ENCODE measurements at regions not wholly inside any gene's neighbourhood (a gene's known extent, or its start where the extent isn't known, plus 50 kb on each side); places are given as distances from the start of the nearest gene placed in this dataset.

GRCh38 chr2:221097949-221098348 lies 474.2 kb downstream of the EPHA4 start:
- in situ Hi-C loops (cut with HindIII; ENCODE audit: low sequenced_read_pairs) = no loop called here

- in situ Hi-C loops (cut with HindIII; ENCODE audit: low sequenced_read_pairs) = no loop called here
Observed at GRCh38 chr2:221100467-221101089, 471.5 kb downstream of the EPHA4 start.

- in situ Hi-C loops (cut with HindIII; ENCODE audit: low sequenced_read_pairs) = no loop called here
Observed at GRCh38 chr2:221102896-221103688, 469.0 kb downstream of the EPHA4 start.

DNA sequence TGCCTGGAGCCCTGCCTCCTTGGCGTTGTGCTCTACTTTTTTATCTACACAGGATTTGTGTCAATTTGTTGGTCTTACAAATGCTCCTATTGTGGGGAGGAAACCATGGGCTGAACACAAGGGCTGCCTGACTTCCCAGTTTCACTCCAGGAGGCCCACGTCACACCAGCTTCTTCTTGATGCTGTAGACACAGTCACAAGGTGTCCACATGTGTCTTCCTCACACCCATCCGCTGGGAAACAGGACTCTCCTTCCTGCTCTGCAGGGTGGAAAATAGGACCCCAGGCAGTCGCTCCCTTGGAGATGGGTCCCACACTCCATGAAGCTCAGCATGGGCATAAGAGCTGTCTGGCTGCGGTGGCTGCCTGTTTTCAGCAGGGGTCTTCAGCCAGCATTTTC lies 468.2 kb downstream of the EPHA4 start:
- in situ Hi-C loops (cut with HindIII; ENCODE audit: low sequenced_read_pairs) = no loop called here

- in situ Hi-C loops (cut with HindIII; ENCODE audit: low sequenced_read_pairs) = no loop called here
Observed at GRCh38 chr2:221104361-221104811, 467.7 kb downstream of the EPHA4 start.

DNA sequence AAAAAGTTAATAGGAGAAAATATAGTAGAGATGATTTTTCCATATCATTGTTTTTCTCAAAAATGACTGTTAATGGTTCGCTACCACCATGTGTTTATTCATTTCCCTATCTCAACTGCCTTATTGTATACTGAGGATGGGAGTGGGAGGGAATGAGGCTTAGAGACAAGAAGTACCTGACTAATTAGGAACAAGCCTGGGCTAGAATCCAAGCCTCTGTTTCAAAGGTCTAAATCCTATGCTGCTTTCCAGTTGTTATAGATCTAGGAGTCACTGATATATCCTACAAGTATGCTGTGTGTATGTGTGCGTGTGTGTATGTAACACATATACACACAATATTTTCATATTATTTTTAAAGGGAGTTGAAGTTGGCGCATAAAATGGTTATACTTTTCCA lies 465.9 kb downstream of the EPHA4 start:
- in situ Hi-C loops (cut with HindIII; ENCODE audit: low sequenced_read_pairs) = no loop called here

DNA sequence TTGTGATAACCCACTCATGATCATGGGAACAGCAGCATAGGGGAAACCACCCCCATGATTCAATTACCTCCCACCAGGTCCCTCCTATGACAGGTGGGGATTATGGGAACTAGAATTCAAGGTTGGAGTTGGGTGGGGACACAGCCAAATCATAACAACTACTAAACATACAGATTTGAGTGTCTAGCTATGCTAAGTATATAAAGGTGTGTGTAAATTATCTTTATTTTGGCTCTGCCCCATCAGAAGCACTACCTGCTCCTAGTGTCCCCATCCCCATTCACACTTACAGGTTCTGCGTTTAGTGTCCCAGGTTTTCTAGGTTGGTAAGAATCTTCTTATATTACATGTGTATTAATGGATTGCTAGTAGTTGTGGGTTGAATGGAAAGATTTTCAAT lies 464.7 kb downstream of the EPHA4 start:
- in situ Hi-C loops (cut with HindIII; ENCODE audit: low sequenced_read_pairs) = no loop called here

DNA sequence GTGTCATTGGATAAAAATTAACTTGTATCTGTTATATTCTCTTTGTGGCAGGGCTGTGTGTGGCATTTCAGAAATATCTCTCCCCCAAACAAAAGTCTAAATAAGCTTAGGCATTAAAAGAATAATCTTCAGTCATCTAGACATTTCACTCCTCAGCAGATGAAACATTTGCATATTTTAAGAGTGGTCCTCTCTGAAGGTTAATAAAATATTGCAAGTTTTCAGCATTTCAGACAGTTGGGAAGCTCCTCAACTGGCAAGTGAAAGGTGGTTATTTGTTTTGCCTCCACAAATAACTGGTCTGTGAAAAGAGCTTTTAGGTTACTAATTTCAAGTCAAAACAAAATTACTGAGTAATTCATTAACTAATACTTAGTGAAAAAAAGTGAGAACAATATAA lies 462.6 kb downstream of the EPHA4 start:
- in situ Hi-C loops (cut with HindIII; ENCODE audit: low sequenced_read_pairs) = no loop called here

GRCh38 chr2:221111739-221112138 lies 460.4 kb downstream of the EPHA4 start:
- in situ Hi-C loops (cut with HindIII; ENCODE audit: low sequenced_read_pairs) = no loop called here

GRCh38 chr2:221112744-221113143 lies 459.4 kb downstream of the EPHA4 start:
- in situ Hi-C loops (cut with HindIII; ENCODE audit: low sequenced_read_pairs) = no loop called here

GRCh38 chr2:221115944-221116343 lies 456.2 kb downstream of the EPHA4 start:
- in situ Hi-C loops (cut with HindIII; ENCODE audit: low sequenced_read_pairs) = no loop called here

- in situ Hi-C loops (cut with HindIII; ENCODE audit: low sequenced_read_pairs) = no loop called here
Observed at GRCh38 chr2:221120643-221121042, 451.5 kb downstream of the EPHA4 start.

DNA sequence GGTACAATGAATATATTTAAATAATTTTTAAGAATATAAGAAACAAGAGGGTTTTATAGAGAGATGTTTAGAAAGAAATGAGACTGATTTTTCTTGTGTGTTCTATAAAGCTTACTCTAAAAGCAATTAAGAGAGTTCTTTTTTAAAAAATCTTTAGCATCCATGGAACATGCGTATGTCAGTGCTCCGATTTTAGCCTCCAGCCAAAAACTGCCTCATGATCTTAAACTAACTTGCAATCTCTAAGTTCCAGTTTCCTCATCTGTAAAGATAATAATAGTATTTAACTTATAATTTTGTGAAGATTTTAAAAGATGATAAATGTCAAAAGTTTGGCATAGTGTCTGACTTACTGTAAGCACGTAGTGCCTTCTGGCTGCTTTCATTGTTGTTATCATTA lies 448.7 kb downstream of the EPHA4 start:
- in situ Hi-C loops (cut with HindIII; ENCODE audit: low sequenced_read_pairs) = no loop called here

- in situ Hi-C loops (cut with HindIII; ENCODE audit: low sequenced_read_pairs) = no loop called here
Observed at GRCh38 chr2:221124532-221125240, 447.4 kb downstream of the EPHA4 start.

- in situ Hi-C loops (cut with HindIII; ENCODE audit: low sequenced_read_pairs) = no loop called here
Observed at GRCh38 chr2:221125691-221126090, 446.4 kb downstream of the EPHA4 start.

GRCh38 chr2:221129657-221130056 lies 442.4 kb downstream of the EPHA4 start:
- in situ Hi-C loops (cut with HindIII; ENCODE audit: low sequenced_read_pairs) = no loop called here

DNA sequence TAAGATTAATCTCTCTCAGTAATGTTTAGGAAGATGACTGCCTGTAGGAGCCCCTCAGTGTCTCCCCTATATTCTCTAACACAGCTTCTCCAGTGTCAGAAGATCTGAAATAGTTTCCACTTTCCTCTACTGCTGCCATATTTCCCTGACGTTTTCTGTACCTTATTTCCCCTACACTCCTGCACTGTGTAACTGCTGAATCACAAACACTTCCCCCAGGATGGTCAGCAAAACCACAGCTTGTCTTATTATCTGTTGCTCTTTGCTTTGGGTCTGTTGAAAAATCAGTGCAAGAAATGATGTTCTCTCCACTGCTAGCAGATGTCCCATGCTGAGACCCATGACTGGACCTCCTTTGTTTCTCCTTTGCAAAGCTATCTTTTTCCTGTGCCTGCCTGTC lies 441.7 kb downstream of the EPHA4 start:
- in situ Hi-C loops (cut with HindIII; ENCODE audit: low sequenced_read_pairs) = no loop called here

GRCh38 chr2:221133941-221134340 lies 438.2 kb downstream of the EPHA4 start:
- in situ Hi-C loops (cut with HindIII; ENCODE audit: low sequenced_read_pairs) = no loop called here

DNA sequence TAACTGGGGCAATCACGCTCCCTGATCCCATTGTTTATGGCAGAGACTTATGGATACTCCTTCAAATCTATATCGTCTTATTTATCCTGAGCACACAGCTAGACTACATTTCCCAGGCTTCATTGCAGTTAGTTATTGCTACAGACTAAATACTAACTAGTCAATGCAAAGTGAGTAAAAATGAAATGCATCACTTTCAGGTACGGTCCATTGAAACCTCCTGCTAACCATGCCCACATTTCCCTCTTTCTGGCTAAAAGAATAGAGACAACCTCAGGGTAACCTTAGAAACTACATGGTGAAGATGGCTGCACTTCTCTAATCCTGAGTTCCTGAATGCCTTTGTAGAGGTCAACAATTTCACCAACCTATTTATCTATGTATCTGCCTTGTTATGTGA lies 437.4 kb downstream of the EPHA4 start:
- in situ Hi-C loops (cut with HindIII; ENCODE audit: low sequenced_read_pairs) = no loop called here

DNA sequence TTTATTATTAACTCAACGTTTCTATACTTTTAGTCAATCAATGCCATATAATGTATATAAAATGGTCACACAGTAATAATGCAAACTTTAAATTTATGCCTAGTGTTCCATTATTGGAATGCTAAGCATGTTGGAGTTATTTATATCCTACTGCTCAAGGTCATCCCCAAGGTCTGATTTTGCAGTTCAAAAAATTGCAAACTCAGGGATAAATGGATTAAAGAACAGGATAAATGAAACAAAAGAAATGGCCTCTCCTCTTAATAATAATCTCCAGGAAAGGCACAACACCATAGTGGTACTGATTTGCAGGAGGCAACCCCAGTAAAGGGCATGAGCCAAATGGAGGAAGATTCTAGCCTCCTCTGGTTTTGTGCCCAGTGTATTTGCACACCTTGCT lies 436.4 kb downstream of the EPHA4 start:
- in situ Hi-C loops (cut with HindIII; ENCODE audit: low sequenced_read_pairs) = no loop called here

DNA sequence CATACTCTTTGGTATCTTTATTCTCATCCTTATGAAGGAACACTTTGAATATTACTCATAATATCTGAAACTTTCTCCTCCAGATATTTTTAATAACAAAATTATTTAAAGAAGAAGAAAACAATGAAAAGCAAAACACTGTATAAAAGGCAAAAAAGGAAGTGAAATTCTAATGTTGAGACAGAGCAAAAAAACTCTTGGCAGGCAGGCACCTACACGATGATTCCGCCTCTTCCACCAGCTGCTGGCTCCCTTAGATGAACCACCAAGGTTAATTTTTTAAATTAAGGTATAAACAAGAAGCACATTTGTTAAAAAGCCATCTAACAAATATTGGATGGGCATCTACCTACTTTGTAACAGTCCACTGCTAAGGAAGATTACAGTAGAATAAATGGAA lies 434.7 kb downstream of the EPHA4 start:
- in situ Hi-C loops (cut with HindIII; ENCODE audit: low sequenced_read_pairs) = no loop called here

DNA sequence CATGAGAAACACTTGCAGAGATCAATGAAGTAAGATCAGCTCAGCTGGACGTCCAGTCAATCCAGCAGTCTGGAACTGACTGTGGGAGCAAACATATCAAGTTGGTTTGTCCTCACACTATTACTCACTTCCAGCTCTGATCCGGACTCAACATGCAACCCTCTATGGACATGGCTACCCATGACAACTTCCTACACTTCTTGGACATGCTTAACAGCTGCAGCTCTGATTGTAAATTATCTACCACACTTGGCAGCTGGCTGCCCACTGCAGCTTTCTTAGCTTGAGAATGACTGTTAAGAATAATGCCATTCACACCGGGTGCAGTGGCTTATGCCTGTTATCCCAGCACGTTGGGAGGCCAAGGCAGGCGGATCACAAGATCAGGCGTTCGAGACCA lies 429.8 kb downstream of the EPHA4 start:
- in situ Hi-C loops (cut with HindIII; ENCODE audit: low sequenced_read_pairs) = no loop called here

All from DLD1 (cell line).